A204.1 (cell line): ENCODE measurements at regions not wholly inside any gene's neighbourhood (a gene's known extent, or its start where the extent isn't known, plus 50 kb on each side); places are given as distances from the start of the nearest gene placed in this dataset.
"Not testable (repeated sequence)": the region's sequence is repeated elsewhere in the genome, so short reads cannot be mapped to it uniquely, and the experiment has no call there.

ENCODE experiments used
- FAIRE-seq: peaks from 2 replicates; lab custom pipeline; 2012; peaks lifted over from hg19 to GRCh38; lab: Jason Lieb, UNC

DNA sequence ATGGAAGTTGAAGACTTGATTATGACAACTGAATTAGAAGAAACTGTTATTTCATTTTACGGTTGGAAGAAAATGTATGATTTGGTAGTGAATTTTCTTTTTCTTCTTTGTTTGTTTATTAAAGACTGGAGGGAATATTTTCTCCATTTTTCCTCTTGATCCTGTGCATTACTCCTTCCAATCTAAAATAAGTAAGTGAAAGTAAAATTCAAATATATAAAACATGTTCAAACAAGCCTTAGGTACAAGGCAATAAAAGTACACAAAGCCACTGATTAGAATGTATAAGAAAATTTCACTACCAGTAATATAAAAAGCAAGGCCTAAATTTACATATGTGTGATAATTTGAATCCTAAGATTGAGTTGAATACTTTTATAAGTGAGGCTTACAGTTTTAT, 181.2 kb upstream of the MME start:
- no peak for FAIRE-seq

DNA sequence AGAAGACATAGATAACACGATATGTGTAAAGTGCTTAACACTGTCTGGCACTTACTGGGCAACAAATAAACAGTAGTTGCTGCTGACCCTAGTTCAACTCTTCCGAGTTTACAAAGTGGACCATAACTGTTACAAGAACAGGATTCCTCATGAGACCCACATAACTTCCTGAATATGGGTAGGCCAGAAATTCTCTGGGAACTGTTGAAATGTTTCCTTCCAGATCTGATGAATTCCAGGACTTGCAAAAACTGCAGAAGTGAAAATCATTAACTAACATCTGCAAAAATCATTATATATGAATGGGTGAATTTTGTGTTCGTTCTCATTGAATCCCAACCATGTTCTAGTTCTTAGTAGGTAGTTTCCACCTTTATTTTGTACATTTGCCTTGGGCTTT, 181.7 kb upstream of the MME start:
- no peak for FAIRE-seq

DNA sequence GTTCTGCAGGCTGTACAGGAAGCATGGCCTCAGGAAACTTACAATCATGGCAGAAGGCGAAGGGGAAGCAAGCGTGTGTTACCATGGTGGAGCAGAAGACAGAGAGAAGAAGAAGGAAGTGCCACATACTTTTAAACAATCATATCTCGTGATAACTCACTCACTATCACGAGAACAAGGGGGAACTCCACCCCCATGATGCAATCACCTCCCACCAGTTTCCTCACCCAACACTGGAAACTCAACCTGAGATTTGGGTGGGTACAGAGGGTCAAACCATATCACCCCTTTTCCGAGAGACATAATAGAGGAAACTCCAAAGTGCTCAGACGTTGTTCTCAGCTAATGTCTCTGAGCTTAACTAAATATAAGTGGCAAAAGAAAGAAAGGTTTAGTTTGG, 186.3 kb upstream of the MME start:
- FAIRE-seq, result no peak

DNA sequence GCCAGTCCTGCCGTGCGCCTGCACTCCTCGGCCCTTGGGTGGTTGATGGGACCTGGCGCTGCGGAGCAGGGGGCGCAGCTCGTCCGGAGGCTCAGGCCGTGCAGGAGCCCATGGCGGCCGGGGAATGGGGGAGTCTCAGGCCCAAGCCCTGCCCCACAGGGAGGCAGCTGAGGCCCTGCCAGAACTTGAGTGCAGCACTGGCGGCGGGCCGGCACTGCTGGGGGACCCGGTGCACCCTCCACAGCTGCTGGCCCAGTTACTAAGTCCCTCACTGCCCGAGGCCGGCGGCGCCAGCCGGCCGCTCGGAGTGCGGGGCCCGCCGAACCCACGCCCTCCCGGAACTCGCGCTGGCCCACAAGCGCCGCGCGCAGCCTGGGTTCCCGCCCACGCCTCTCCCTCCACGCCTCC, 190.9 kb upstream of the MME start:
- FAIRE-seq, result no peak

GRCh38 chr3:154887869-154888268, 192.2 kb upstream of the MME start:
- no peak for FAIRE-seq

- no peak for FAIRE-seq
These were observed 193.7 kb upstream of the MME start for GRCh38 chr3:154886437-154886836.

GRCh38 chr3:154885418-154885817, 194.7 kb upstream of the MME start:
- no peak for FAIRE-seq

DNA sequence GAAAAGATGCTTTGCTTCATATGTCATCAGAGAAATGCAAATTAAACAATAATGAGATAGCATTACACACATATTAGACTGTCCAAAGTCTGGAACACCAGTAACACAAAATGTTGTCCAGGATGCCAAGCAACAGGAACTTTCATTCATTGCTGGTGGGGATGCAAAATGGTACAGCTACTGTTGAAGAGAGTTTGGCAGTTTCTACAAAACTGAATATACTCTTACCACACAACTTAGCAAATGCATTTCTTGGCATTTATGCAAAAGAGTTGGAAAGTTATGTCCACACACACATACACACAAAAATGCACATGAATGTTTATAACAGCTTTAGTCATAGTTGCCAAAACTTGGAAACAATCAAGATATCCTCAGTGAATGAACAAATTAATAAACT, 195.2 kb upstream of the MME start:
- no peak for FAIRE-seq

DNA sequence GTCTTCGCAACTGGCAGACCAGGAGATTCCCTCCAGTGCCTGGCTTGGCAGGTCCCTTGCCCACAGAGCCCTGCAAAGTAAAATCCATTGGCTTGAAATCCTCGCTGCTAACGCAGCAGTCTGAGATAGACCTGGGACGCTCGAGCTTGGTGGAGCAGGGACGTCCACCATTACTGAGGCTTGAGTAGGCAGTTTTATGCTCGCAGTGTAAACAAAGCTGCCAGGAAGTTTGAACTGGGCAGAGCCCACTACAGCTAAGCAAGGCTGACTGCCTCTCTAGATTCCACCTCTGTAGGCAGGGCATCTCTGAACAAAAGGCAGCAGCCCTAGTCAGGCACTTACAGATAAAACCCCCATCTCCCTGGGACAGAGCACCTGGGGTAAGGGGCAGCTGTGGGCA, 205.0 kb upstream of the MME start:
- FAIRE-seq, result no peak

- FAIRE-seq, result no peak
These were observed 207.4 kb upstream of the MME start for GRCh38 chr3:154872696-154873095.

- FAIRE-seq, result no peak
These were observed 208.0 kb upstream of the MME start for GRCh38 chr3:154872074-154872473.

DNA sequence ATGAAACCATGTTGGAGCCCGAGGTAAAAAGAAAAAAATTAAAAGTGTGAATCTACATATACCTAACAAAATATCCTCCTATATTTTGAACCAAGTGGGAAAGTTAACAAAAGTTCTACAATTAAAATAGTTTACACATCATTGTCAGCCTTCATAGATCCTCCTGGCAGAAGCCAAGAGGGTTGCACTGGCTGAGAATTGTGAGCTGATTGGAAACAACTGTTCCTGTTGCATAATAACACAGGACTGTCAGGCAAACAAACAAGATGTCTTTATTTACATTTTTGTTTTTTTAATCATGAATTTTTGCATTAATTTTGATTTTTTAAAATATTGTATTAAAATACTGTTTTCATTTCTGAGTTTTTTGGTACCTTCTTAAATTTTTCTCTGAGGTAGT, 215.2 kb upstream of the MME start:
- no peak for FAIRE-seq

DNA sequence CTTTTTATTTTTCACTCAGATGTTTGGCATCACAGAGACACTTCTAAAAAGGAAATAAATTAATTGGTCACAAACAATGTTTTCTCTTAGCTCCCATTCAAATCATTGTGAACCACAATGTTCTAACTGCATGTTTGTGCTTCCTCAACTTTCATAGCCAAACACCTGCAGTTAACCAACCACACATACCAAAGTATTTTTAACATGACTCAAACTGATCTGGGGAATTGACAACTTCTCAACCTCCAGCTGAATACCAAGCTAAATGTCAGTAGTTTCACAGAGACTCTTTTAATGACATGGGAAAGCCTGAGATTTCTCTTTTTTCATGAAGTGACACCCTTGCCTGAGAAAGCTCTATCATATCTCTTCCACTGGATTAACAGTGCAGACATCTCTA, 217.9 kb upstream of the MME start:
- no peak for FAIRE-seq

DNA sequence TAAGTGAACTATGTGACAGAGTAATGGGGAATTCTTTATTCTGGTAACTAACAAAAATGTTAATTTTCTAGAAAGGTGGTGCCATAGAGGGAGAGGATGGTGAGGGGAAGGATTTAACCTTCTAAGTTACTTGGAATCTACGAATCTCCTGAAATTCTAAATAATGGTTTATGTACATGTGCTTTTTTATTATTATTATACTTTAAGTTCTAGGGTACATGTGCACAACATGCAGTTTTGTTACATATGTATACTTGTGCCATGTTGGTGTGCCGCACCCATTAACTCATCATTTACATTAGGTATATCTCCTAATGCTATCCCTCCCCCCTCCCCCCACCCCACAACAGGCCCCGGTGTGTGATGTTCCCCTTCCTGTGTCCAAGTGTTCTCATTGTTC, 227.1 kb upstream of the MME start:
- FAIRE-seq, result not testable (repeated sequence)

- FAIRE-seq, result no peak
These were observed 227.6 kb upstream of the MME start for GRCh38 chr3:154852515-154852914.

GRCh38 chr3:154851644-154852043, 228.5 kb upstream of the MME start:
- FAIRE-seq, result no peak

DNA sequence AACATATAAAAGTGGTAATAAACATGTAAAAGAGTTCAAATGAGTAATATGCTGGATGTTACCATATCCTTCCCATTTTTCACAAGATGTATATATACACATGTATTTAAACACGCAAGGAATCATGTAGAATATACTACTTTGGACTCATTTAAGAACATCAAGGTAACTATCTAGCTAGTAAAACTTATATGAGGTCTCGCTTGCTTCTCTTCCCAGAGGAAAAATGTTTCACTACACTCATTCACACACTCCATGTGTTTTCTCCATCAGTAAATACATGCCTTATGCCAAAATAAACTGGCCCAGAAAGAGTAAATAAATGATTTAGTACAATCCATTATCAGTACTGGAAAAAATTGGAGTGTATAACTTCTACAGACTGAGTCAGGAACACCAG, 229.2 kb upstream of the MME start:
- no peak for FAIRE-seq

DNA sequence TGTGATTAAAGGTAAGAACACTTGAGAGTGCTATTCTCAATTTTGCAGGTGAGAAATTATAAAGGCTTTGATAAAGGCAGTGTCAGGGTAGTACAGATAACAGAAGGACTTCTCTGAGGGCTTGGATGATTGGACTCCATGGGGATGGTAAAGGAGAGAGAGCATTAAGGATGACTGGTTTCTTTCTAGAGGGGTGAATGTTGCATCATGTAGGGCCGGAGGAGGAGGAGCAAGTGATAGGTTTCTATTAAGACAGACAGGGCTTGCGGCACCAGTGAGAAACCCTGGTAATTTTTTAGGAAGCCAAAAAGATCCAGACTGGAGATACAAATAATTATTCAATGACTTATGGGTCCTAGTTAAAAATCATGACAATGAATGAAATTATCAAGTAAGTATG, 230.7 kb upstream of the MME start:
- FAIRE-seq, result no peak

- no peak for FAIRE-seq
These were observed 235.3 kb upstream of the MME start for GRCh38 chr3:154844863-154845262.

GRCh38 chr3:154843647-154844046, 236.5 kb upstream of the MME start:
- FAIRE-seq, result no peak

DNA sequence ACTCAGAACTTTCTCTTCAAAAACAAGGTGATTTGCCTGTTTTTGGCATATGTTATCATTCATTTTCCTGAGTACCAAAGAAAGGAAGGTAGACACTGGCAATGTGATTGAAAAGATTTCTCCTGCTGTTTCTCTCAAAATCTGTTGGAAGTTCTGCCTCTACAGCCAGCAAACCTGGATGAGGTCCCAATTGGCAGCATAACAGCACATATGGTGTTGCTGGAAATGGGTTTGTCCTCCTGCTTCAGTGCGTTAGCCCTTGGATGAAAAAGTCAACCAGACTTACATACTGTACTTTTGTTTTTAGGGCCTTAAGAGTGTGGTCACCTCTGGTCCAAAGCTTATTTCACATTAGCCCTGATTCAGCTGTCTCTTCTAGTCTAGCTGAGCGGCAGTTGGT, 237.6 kb upstream of the MME start:
- no peak for FAIRE-seq

DNA sequence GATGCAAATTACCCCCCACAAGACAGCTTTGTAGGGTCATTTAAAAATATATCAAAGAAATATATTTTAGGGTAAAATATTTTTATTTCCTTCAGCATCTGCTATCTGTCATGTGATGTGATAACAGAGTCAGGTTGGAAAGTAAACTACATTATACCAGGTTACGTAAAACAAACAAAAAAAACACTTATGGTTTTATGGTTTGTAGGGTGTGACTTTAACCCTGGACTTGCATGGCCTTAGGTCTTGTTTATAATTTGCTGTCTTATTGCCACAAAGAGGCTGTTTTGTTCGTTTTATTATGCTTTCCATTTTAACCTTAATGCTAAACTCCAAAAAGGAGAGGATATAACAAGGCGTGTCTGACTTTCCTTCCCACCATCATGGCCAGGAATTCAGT, 244.5 kb upstream of the MME start:
- FAIRE-seq, result no peak

- FAIRE-seq, result not testable (repeated sequence)
These were observed 245.3 kb upstream of the MME start for GRCh38 chr3:154834831-154835230.

DNA sequence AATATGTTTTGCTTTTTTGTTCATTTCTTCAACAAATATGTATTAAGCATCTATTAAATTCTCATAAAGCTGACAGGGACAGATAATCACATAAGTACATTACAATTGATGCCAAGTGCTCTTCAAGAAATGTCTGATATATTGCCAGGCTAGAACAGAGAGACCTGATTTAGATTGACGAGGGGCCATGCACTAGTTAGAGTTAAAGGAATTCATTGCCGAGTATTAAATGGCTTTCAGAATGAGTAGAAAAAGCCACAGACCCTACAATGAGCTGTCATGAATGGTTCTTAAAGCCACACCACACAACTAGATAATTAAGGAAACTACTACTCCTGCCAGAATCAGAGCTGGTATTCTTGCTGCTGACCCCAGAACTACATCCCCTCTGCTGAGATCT, 250.2 kb upstream of the MME start:
- no peak for FAIRE-seq

- no peak for FAIRE-seq
These were observed 260.6 kb upstream of the MME start for GRCh38 chr3:154819491-154819890.
